Neural progenitor cell (in vitro differentiated cells): ENCODE measurements at regions not wholly inside any gene's neighbourhood (a gene's known extent, or its start where the extent isn't known, plus 50 kb on each side); places are given as distances from the start of the nearest gene placed in this dataset.

Source experiments
- DNase-seq: peaks from one replicate; pipeline ENCODE4 v3.0.0-alpha.2; 2016; ENCODE audit warnings: low spot score
- H2AFZ ChIP-seq: fragments of 200-600 bp; sonication (generic); replicated peaks from 2 replicates; pipeline ENCODE4 v1.6.1; 2016; ENCODE audit warnings: antibody characterized with exemption
- H3F3A ChIP-seq: fragments of 200-600 bp; sonication (generic); 2 replicates; pipeline ENCODE4 v1.6.1; 2016; ENCODE audit warnings: antibody characterized with exemption, low read depth
- H3K27ac ChIP-seq: fragments of 200-600 bp; sonication (generic); 2 replicates; pipeline ENCODE4 v1.5.1; 2016; ENCODE audit warnings: mild to moderate bottlenecking
- H3K27me3 ChIP-seq: fragments of 200-600 bp; sonication (generic); 2 replicates; pipeline ENCODE4 v1.6.1; 2016; ENCODE audit warnings: mild to moderate bottlenecking, moderate library complexity
- H3K36me3 ChIP-seq: fragments of 200-600 bp; sonication (generic); 2 replicates; pipeline ENCODE4 v1.5.1; 2016
- H3K4me1 ChIP-seq: fragments of 200-600 bp; sonication (generic); 2 replicates; pipeline ENCODE4 v1.6.1; 2016; ENCODE audit warnings: mixed run types
- H3K4me2 ChIP-seq: fragments of 200-600 bp; sonication (generic); 2 replicates; pipeline ENCODE4 v1.6.1; 2016
- H3K4me3 ChIP-seq: fragments of 200-600 bp; sonication (generic); 2 replicates; pipeline ENCODE4 v1.5.1; 2016
- H3K79me2 ChIP-seq: fragments of 200-600 bp; sonication (generic); 2 replicates; pipeline ENCODE4 v1.6.1; 2016; ENCODE audit warnings: low read depth
- H3K9ac ChIP-seq: fragments of 200-600 bp; sonication (generic); 2 replicates; pipeline ENCODE4 v1.6.1; 2016
- H3K9me3 ChIP-seq: fragments of 200-600 bp; sonication (generic); 2 replicates; pipeline ENCODE4 v1.5.1; 2016; ENCODE audit warnings: low read depth
- H4K20me1 ChIP-seq: fragments of 200-600 bp; sonication (generic); 2 replicates; pipeline ENCODE4 v1.6.1; 2016; ENCODE audit warnings: low read depth
- H3K27ac Mint-ChIP-seq: 3 replicates; pipeline ENCODE4 v1.8.0; 2021; ENCODE audit warnings: mixed read lengths
- H3K27me3 Mint-ChIP-seq: 2 replicates; pipeline ENCODE4 v1.8.0; 2022; ENCODE audit warnings: low read depth, mild to moderate bottlenecking, inconsistent platforms, moderate library complexity, mixed read lengths; ENCODE audit not compliant: insufficient read depth
- H3K36me3 Mint-ChIP-seq: 3 replicates; pipeline ENCODE4 v1.8.0; 2021; ENCODE audit warnings: mixed read lengths
- H3K4me1 Mint-ChIP-seq: 3 replicates; pipeline ENCODE4 v1.8.0; 2021; ENCODE audit warnings: mixed read lengths
- H3K4me3 Mint-ChIP-seq: 3 replicates; pipeline ENCODE4 v1.8.0; 2021; ENCODE audit warnings: mild to moderate bottlenecking, moderate library complexity, mixed read lengths
- H3K9me3 Mint-ChIP-seq: 3 replicates; pipeline ENCODE4 v1.8.0; 2020; ENCODE audit warnings: mixed read lengths
- CTCF ChIP-seq: fragments of 200-600 bp; sonication (generic); IDR thresholded peaks from 2 replicates; pipeline ENCODE4 v1.5.1; 2017; ENCODE audit warnings: antibody characterized with exemption, mild to moderate bottlenecking
- EZH2 ChIP-seq: fragments of 200-600 bp; sonication (generic); IDR thresholded peaks from 2 replicates; pipeline ENCODE4 v1.6.1; 2017; ENCODE audit warnings: antibody characterized with exemption, mild to moderate bottlenecking, moderate library complexity
- EZH2phosphoT487 ChIP-seq: fragments of 200-600 bp; sonication (generic); IDR thresholded peaks from 2 replicates; pipeline ENCODE4 v1.6.1; 2017; ENCODE audit warnings: antibody characterized with exemption

- no peak overlapping the region for H3K9ac ChIP-seq
- no peak overlapping the region for H3K27ac ChIP-seq
- Mint-ChIP-seq H3K27me3 (no peaks in the 10 kb centered on the region), H3K9me3 (peaks cover 7% of the 10 kb centered on the region), H3K4me3 (no peak overlapping the region), H3K36me3 (no peaks in the 10 kb centered on the region), H3K27ac (no peak overlapping the region), H3K4me1 (peaks cover 2% of the 10 kb centered on the region)
- TF ChIP-seq EZH2phosphoT487: no peak
- TF ChIP-seq CTCF: no peak
- no peak for TF ChIP-seq EZH2
- no peak overlapping the region for H3K4me3 ChIP-seq
- no peaks in the 10 kb centered on the region for H3F3A ChIP-seq
- H3K27me3 ChIP-seq: no peaks in the 10 kb centered on the region
- no peak for DNase-seq
- no peaks in the 10 kb centered on the region for H3K36me3 ChIP-seq
- no peaks in the 10 kb centered on the region for H4K20me1 ChIP-seq
- H3K79me2 ChIP-seq: no peaks in the 10 kb centered on the region
- H3K9me3 ChIP-seq: no peaks in the 10 kb centered on the region
- no peak overlapping the region for H3K4me2 ChIP-seq
- no peaks in the 10 kb centered on the region for H3K4me1 ChIP-seq
- no peak overlapping the region for H2AFZ ChIP-seq
Observed at GRCh38 chr3:178003756-178004155, 532.5 kb upstream of the KCNMB2 start.

GRCh38 chr3:178005961-178006360 is 530.3 kb upstream of the KCNMB2 start:
- H3K4me2 ChIP-seq: no peak overlapping the region
- no peak overlapping the region for H2AFZ ChIP-seq
- H3K4me3 ChIP-seq: no peak overlapping the region
- H3K9me3 ChIP-seq: no peaks in the 10 kb centered on the region
- no peaks in the 10 kb centered on the region for H3F3A ChIP-seq
- no peak overlapping the region for H3K9ac ChIP-seq
- no peak for DNase-seq
- H3K27me3 ChIP-seq: no peaks in the 10 kb centered on the region
- peaks cover 2% of the 10 kb centered on the region for H3K4me1 Mint-ChIP-seq
- H3K36me3 Mint-ChIP-seq: no peaks in the 10 kb centered on the region
- TF ChIP-seq EZH2phosphoT487 (no peak), CTCF (no peak), EZH2 (no peak)
- H3K27me3 Mint-ChIP-seq: no peaks in the 10 kb centered on the region
- peaks cover 4% of the 10 kb centered on the region for H3K9me3 Mint-ChIP-seq
- no peaks in the 10 kb centered on the region for H3K4me1 ChIP-seq
- H4K20me1 ChIP-seq: no peaks in the 10 kb centered on the region
- H3K4me3 Mint-ChIP-seq: no peak overlapping the region
- H3K79me2 ChIP-seq: no peaks in the 10 kb centered on the region
- no peaks in the 10 kb centered on the region for H3K36me3 ChIP-seq
- no peak overlapping the region for H3K27ac Mint-ChIP-seq
- no peak overlapping the region for H3K27ac ChIP-seq

- Histone ChIP-seq H3K4me1 (no peaks in the 10 kb centered on the region), H3K27me3 (no peaks in the 10 kb centered on the region), H3K79me2 (no peaks in the 10 kb centered on the region), H3K27ac (no peak overlapping the region), H3K4me3 (no peak overlapping the region), H3K36me3 (no peaks in the 10 kb centered on the region), H3K4me2 (no peak overlapping the region), H3K9ac (no peak overlapping the region), H2AFZ (no peak overlapping the region), H3K9me3 (no peaks in the 10 kb centered on the region), H4K20me1 (no peaks in the 10 kb centered on the region), H3F3A (no peaks in the 10 kb centered on the region)
- Mint-ChIP-seq H3K27me3 (no peaks in the 10 kb centered on the region), H3K4me1 (no peaks in the 10 kb centered on the region), H3K36me3 (no peaks in the 10 kb centered on the region), H3K27ac (no peak overlapping the region), H3K4me3 (no peak overlapping the region), H3K9me3 (peaks cover 1% of the 10 kb centered on the region)
- TF ChIP-seq EZH2phosphoT487 (no peak), CTCF (no peak), EZH2 (no peak)
- DNase-seq: no peak
Observed at GRCh38 chr3:178010306-178010705, 525.9 kb upstream of the KCNMB2 start.

GRCh38 chr3:178019645-178020044 is 516.6 kb upstream of the KCNMB2 start:
- no peak overlapping the region for H3K27ac Mint-ChIP-seq
- Histone ChIP-seq H3K4me3 (no peak overlapping the region), H4K20me1 (no peaks in the 10 kb centered on the region), H3K27me3 (no peaks in the 10 kb centered on the region), H3K9me3 (no peaks in the 10 kb centered on the region), H3K4me1 (no peaks in the 10 kb centered on the region), H3K9ac (no peak overlapping the region), H3K27ac (no peak overlapping the region), H3F3A (no peaks in the 10 kb centered on the region), H3K36me3 (no peaks in the 10 kb centered on the region), H3K4me2 (no peak overlapping the region), H3K79me2 (no peaks in the 10 kb centered on the region), H2AFZ (no peak overlapping the region)
- H3K4me3 Mint-ChIP-seq: no peak overlapping the region
- TF ChIP-seq EZH2phosphoT487: no peak
- no peak for TF ChIP-seq CTCF
- no peak for TF ChIP-seq EZH2
- H3K4me1 Mint-ChIP-seq: no peaks in the 10 kb centered on the region
- H3K27me3 Mint-ChIP-seq: no peaks in the 10 kb centered on the region
- H3K9me3 Mint-ChIP-seq: no peaks in the 10 kb centered on the region
- no peaks in the 10 kb centered on the region for H3K36me3 Mint-ChIP-seq
- DNase-seq: no peak
